ENCODE measurements at regions not wholly inside any gene's neighbourhood (a gene's known extent, or its start where the extent isn't known, plus 50 kb on each side); places are given as distances from the start of the nearest gene placed in this dataset.

- no peak for TF ChIP-seq CTCF (IDR thresholded peaks at IDR 0.05)
- no peak for TF ChIP-seq POLR2A (IDR thresholded peaks at IDR 0.05)
Observed at GRCh38 chr11:33454264-33454663, 197.1 kb downstream of the HIPK3 start.

Data from heart left ventricle (tissue), 13 donors.